Muscle of leg (tissue), 3 donors: ENCODE measurements at regions not wholly inside any gene's neighbourhood (a gene's known extent, or its start where the extent isn't known, plus 50 kb on each side); places are given as distances from the start of the nearest gene placed in this dataset.
"Not testable (repeated sequence)": the region's sequence is repeated elsewhere in the genome, so short reads cannot be mapped to it uniquely, and the experiment has no call there.

ENCODE experiments used
- DNase-seq: peaks from one replicate; pipeline ENCODE4 v3.0.0; 2013
- H3K27ac ChIP-seq: one replicate; pipeline ENCODE4 v1.5.1; 2013; ENCODE audit warnings: mild to moderate bottlenecking, low read length, control low read depth
- H3K27me3 ChIP-seq: one replicate; pipeline ENCODE4 v1.6.1; 2013; ENCODE audit warnings: low read length; ENCODE audit not compliant: control insufficient read depth, insufficient read depth
- H3K36me3 ChIP-seq: one replicate; pipeline ENCODE4 v1.6.1; 2013; ENCODE audit warnings: low read length; ENCODE audit not compliant: control insufficient read depth, insufficient read depth
- H3K4me1 ChIP-seq: one replicate; pipeline ENCODE4 v1.6.1; 2013; ENCODE audit warnings: low read length; ENCODE audit not compliant: control insufficient read depth, insufficient read depth
- H3K4me3 ChIP-seq: one replicate; pipeline ENCODE4 v1.5.1; 2013; ENCODE audit warnings: low read length, control low read depth
- H3K9me3 ChIP-seq: replicated peaks from 2 replicates; pipeline ENCODE4 v1.6.1; 2013; ENCODE audit warnings: low read depth, low read length; ENCODE audit not compliant: control insufficient read depth
- WGBS: methylation state at CpG from one replicate; pipeline ENCODE4 v1.1.5; 2013; ENCODE audit warnings: missing lambda C conversion rate; ENCODE audit not compliant: insufficient coverage; 5-methylcytosine and 5-hydroxymethylcytosine counted together

DNA sequence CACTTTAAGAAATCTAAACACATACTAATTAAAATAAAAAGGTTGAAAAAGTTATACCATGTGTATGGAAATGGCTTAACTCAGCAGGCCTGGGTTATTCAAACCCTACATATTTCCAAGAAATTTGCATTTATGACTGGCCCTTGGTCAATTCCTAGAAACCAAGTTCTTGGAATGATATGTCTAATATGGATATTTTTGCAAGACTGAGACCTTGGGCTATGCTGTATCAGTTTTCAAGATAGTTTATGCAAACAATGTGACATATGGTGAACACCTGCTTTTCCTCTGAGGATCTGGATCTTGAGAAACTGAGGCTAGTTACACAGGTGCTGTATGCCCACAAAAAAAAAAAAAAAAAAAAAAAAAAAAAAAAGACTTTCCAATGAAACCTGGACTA is 536.9 kb upstream of the HS3ST5 start:
- no peaks in the 10 kb centered on the region for H3K36me3 ChIP-seq

GRCh38 chr6:114878091-114878490 is 535.3 kb upstream of the HS3ST5 start:
- DNase-seq: no peak

More for the DNA sequence above, 536.9 kb upstream of the HS3ST5 start:
- Histone ChIP-seq H3K27me3 (no peaks in the 10 kb centered on the region), H3K9me3 (no peaks in the 10 kb centered on the region), H3K27ac (no peak overlapping the region), H3K4me3 (no peak overlapping the region), H3K4me1 (no peaks in the 10 kb centered on the region)
- no peak for DNase-seq

GRCh38 chr6:114874410-114874809 is 531.6 kb upstream of the HS3ST5 start:
- no peaks in the 10 kb centered on the region for H3K4me1 ChIP-seq
- H3K36me3 ChIP-seq: no peaks in the 10 kb centered on the region
- H3K27ac ChIP-seq: no peak overlapping the region
- H3K9me3 ChIP-seq: no peaks in the 10 kb centered on the region
- no peaks in the 10 kb centered on the region for H3K27me3 ChIP-seq
- no CpG with 5 or more reads among the region's 4 CpGs for WGBS
- no peak for DNase-seq
- no peak overlapping the region for H3K4me3 ChIP-seq

More at GRCh38 chr6:114878091-114878490, 535.3 kb upstream of the HS3ST5 start:
- H3K4me1 ChIP-seq: no peaks in the 10 kb centered on the region
- H3K36me3 ChIP-seq: no peaks in the 10 kb centered on the region
- WGBS: no CpG with 5 or more reads among the region's 2 CpGs
- no peak overlapping the region for H3K4me3 ChIP-seq
- no peaks in the 10 kb centered on the region for H3K27me3 ChIP-seq
- H3K9me3 ChIP-seq: no peaks in the 10 kb centered on the region
- H3K27ac ChIP-seq: no peak overlapping the region

GRCh38 chr6:114865506-114865905 is 522.7 kb upstream of the HS3ST5 start:
- not testable (repeated sequence) for H3K4me1 ChIP-seq, DNase-seq, H3K27ac ChIP-seq, H3K4me3 ChIP-seq, H3K36me3 ChIP-seq, H3K9me3 ChIP-seq, H3K27me3 ChIP-seq
- WGBS: 98% methylated on average over 8 of the region's 14 CpGs

- H3K4me1 ChIP-seq: no peaks in the 10 kb centered on the region
- no peak overlapping the region for H3K4me3 ChIP-seq
- no peaks in the 10 kb centered on the region for H3K36me3 ChIP-seq
- no peaks in the 10 kb centered on the region for H3K27me3 ChIP-seq
- no peak overlapping the region for H3K27ac ChIP-seq
- no peaks in the 10 kb centered on the region for H3K9me3 ChIP-seq
- WGBS: no CpG with 5 or more reads among the region's 2 CpGs
- no peak for DNase-seq
Observed at GRCh38 chr6:114863610-114864009, 520.8 kb upstream of the HS3ST5 start.

DNA sequence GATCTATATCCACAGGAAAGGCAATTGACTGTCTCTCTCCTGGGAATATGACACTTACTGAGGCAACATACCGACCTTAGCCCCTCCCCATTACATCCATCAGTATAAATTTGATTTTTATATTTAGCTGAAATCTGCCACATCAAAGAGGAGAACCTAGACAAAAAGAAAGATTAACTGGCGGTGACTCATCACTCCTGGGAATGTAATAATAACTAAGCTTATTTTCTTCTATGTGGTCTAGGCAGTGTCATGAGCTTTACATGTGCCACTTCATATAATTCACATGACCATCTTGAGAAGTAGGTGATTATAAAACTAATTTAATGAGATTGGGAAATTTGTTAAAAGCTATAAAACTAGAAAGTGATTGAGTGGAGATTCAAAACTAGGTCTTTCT is 520.0 kb upstream of the HS3ST5 start:
- no peak overlapping the region for H3K4me3 ChIP-seq
- no peaks in the 10 kb centered on the region for H3K36me3 ChIP-seq
- no peaks in the 10 kb centered on the region for H3K4me1 ChIP-seq
- DNase-seq: no peak
- H3K9me3 ChIP-seq: no peaks in the 10 kb centered on the region
- no CpG with 5 or more reads among the region's 2 CpGs for whole genome bisulfite sequencing
- no peaks in the 10 kb centered on the region for H3K27me3 ChIP-seq
- H3K27ac ChIP-seq: no peak overlapping the region

GRCh38 chr6:114862064-114862463 is 519.2 kb upstream of the HS3ST5 start:
- Histone ChIP-seq H3K36me3 (no peaks in the 10 kb centered on the region), H3K4me1 (no peaks in the 10 kb centered on the region), H3K9me3 (no peaks in the 10 kb centered on the region), H3K27me3 (no peaks in the 10 kb centered on the region), H3K4me3 (no peak overlapping the region), H3K27ac (no peak overlapping the region)
- WGBS: no CpG with 5 or more reads among the region's 1 CpG
- DNase-seq: no peak

DNA sequence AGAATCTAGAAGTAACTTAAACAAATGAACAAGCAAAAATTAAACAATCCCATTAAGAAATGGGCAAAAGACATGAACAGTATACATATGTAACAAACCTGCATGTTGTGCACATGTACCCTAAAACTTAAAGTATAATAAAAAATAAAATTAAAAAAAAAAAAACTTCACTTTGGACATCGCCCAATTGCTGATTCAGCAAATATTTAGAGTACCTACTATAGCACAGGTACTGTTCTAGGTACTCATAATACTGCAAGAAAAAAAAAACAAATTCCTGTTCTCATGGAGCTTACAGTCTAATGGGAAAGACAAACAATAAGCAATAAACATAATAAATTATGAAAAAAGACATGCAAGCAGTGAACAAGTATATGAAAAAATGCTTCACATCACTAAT is 501.5 kb upstream of the HS3ST5 start:
- no peak overlapping the region for H3K27ac ChIP-seq
- H3K4me3 ChIP-seq: no peak overlapping the region
- H3K27me3 ChIP-seq: no peaks in the 10 kb centered on the region
- no peaks in the 10 kb centered on the region for H3K4me1 ChIP-seq
- no CpG with 5 or more reads among the region's 1 CpG for WGBS
- H3K9me3 ChIP-seq: no peaks in the 10 kb centered on the region
- H3K36me3 ChIP-seq: no peaks in the 10 kb centered on the region
- no peak for DNase-seq

DNA sequence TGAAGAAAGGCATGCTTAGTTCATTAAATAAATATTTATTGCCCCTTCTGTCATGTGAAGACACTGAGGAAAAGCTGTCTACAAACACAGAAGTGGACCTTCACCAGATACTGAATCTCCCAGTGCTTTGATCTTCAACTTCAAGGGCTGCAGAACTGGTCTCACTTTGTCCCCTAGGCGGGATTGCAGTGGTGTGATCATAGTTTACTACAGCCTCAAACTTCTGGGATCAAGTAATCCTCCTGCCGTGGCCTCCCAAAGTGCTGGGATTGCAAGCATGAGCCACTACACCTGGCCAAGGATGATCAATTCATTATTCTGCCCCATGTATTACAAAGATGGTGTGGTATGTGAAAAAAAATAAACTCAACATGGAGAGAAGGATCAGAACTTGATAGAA is 496.2 kb upstream of the HS3ST5 start:
- 78% methylated on average over 1 of the region's 2 CpGs for WGBS

GRCh38 chr6:114833211-114833610 is 490.4 kb upstream of the HS3ST5 start:
- DNase-seq: peak; percentile 52
- no peak overlapping the region for H3K27ac ChIP-seq
- H3K4me1 ChIP-seq: no peaks in the 10 kb centered on the region
- H3K27me3 ChIP-seq: no peaks in the 10 kb centered on the region
- H3K9me3 ChIP-seq: no peaks in the 10 kb centered on the region
- WGBS: no CpG with 5 or more reads among the region's 1 CpG
- no peak overlapping the region for H3K4me3 ChIP-seq
- H3K36me3 ChIP-seq: no peaks in the 10 kb centered on the region

More for the DNA sequence above, 496.2 kb upstream of the HS3ST5 start:
- Histone ChIP-seq H3K4me1 (no peaks in the 10 kb centered on the region), H3K36me3 (no peaks in the 10 kb centered on the region), H3K27me3 (no peaks in the 10 kb centered on the region), H3K9me3 (no peaks in the 10 kb centered on the region), H3K4me3 (no peak overlapping the region), H3K27ac (no peak overlapping the region)
- DNase-seq: no peak

GRCh38 chr6:114830515-114830914 is 487.7 kb upstream of the HS3ST5 start:
- WGBS: no CpG with 5 or more reads among the region's 1 CpG
- no peaks in the 10 kb centered on the region for H3K27me3 ChIP-seq
- no peaks in the 10 kb centered on the region for H3K9me3 ChIP-seq
- H3K4me1 ChIP-seq: no peaks in the 10 kb centered on the region
- no peak overlapping the region for H3K4me3 ChIP-seq
- DNase-seq: no peak
- no peaks in the 10 kb centered on the region for H3K36me3 ChIP-seq
- H3K27ac ChIP-seq: no peak overlapping the region
